GM12864 (cell line): ENCODE measurements at regions not wholly inside any gene's neighbourhood (a gene's known extent, or its start where the extent isn't known, plus 50 kb on each side); places are given as distances from the start of the nearest gene placed in this dataset.

Experiments used
- DNase-seq: peaks from one replicate; pipeline ENCODE4 v3.0.0-alpha.2; 2011; ENCODE audit warnings: low read depth
- H3K4me3 ChIP-seq: 2 replicates; pipeline ENCODE4 v1.5.1; 2011; ENCODE audit warnings: mild to moderate bottlenecking, low read depth, low read length, control low read depth
- CTCF ChIP-seq: IDR thresholded peaks from 2 replicates; pipeline ENCODE4 v1.5.1; 2011; ENCODE audit warnings: low read depth, mild to moderate bottlenecking, moderate library complexity, low read length, control low read depth, inconsistent platforms; ENCODE audit errors: missing control alignments

DNA sequence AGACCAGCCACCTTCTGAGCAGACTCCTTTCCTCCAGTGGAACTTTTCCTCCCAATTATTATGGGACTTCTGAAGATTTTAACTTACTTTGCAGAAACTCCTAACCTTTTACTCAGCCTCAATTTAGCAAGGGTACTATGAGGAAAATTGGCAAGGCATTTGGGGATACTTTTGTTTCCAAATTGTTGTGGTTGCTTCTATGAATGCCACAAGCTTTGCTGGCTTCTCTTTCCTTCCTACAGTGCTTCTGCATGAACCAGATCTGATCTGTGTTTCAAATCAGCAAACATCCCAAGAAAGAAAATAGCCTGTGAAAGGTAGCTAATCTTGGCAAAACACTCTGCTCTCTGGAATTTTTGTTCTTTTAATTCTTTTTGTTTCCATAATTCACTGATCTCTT lies 57.3 kb upstream of the TAF11L2 start:
- TF ChIP-seq CTCF = no peak
- H3K4me3 ChIP-seq = no peak overlapping the region
- DNase-seq = no peak

DNA sequence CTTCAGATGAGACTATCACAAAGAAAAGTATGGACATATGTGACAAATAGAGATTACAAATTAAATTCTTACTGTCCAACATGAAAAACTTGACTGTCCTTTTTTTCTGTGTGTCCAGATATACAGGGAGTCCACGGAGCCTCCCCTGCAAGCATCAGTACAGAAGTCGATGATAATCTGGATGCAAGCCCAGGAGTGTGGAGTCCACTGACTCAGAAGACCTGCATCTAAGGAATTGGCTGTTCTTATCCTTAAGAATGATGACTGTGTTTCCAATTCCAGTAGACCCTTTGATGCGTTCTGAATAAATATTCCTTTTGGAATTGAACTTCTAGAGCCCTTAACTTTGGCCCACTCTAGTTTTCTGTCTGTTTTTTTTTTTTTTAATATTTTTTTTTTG lies 56.7 kb upstream of the TAF11L2 start:
- DNase-seq = no peak
- H3K4me3 ChIP-seq = no peak overlapping the region
- TF ChIP-seq CTCF = no peak

DNA sequence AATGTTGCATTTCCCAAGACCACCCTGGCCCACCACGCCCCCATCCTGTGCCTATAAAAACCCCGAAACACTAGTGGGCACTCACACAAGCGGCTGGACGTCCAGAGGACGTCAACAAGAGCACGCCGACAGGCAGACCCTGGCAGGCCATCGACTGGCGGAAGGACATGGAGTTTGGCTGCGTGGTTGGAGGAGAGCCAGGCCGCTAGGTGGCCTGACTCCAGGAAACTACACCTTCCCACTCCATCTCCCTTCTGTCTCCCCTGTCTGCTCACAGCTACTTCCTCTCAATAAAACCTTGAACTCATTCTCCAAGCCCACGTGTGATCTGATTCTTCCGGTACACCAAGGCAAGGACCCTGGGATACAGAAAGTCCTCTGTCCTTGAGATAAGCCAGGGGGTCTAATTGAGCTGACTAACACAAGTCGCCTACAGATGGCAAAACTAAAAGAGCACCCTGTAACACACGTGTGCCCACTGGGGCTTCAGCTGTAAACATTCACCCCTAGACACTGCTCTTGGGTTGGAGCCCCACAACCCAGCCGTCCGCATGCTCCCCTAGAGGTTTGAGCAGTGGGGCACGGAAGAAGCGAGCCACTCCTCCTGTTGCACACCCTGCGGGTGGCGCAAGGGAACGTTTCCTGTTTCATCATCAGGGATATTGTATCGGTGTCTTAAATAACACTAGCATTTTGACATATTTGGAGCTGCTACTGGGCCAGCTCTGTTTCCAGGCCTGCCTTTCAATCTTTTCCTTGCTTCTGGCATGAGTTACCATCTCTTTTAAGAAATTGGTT lies 54.5 kb upstream of the TAF11L2 start:
- TF ChIP-seq CTCF = no peak
- no peak for DNase-seq
- H3K4me3 ChIP-seq = no peak overlapping the region

DNA sequence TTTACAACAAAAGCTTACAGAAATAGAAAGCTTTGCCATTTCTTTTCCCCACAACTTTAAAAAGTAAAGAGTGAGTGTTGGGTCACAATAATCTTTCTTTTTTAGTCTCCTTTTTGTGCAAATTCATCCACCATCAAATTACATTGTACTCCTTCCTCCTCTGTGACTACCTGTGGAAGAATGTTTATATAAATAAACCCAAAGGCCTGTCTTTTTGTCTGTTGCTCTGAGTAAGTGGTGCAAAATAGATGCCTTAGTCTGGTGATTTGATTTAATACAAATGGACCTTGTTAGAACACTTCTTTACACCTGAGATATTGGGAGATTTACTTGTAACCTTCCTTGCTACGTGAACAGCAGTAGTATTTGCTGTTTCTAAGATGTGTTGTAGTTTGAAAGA lies 53.5 kb upstream of the TAF11L2 start:
- TF ChIP-seq CTCF = no peak
- H3K4me3 ChIP-seq = no peak overlapping the region
- no peak for DNase-seq

DNA sequence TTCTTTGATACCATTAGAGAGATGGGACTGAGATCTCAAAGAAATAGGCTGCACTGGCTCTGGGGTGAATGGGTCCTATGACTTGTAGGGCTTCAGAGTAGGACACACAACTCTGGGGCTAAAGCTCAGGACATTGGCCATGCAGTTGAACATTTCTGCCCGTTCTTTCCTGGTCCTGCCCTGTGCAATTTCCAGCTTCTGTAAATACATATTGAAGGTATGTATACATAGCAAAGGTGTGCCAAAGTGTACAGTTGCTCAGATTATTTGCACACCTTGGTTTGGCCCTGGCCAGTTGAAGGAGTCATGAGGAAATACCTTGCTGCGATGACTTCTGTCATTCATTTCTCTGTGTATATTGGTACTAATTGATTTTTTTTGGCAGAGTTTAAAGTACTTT lies 52.8 kb upstream of the TAF11L2 start:
- no peak for TF ChIP-seq CTCF
- DNase-seq = no peak

More for the DNA sequence above, 52.8 kb upstream of the TAF11L2 start:
- H3K4me3 ChIP-seq = no peak overlapping the region
